SK-N-SH (cell line): ENCODE measurements at regions not wholly inside any gene's neighbourhood (a gene's known extent, or its start where the extent isn't known, plus 50 kb on each side); places are given as distances from the start of the nearest gene placed in this dataset.

Experiments
- CTCF ChIA-PET: fragments of 300-600, 350-600 bp; formaldehyde crosslinking; extraction: SDS; loops from one replicate; lab custom pipeline; 2021; lab: Yijun Ruan, JAX
- POLR2A ChIA-PET: fragments of 350-600 bp; sonication (Branson Sonifier 250); formaldehyde crosslinking; extraction: SDS; loops from one replicate; lab custom pipeline; 2020; ENCODE audit warnings: antibody characterized with exemption, inconsistent platforms; lab: Yijun Ruan, JAX
- DNase-seq: peaks from one replicate; pipeline ENCODE4 v3.0.0; 2012
- H2AFZ ChIP-seq: fragments of 200-600 bp; sonication (generic); 2 replicates; pipeline ENCODE4 v1.8.1; 2016; ENCODE audit warnings: antibody characterized with exemption, mild to moderate bottlenecking, low read depth
- H3F3A ChIP-seq: fragments of 200-600 bp; sonication (generic); replicated peaks from 2 replicates; pipeline ENCODE3; 2016; ENCODE audit warnings: antibody characterized with exemption, mild to moderate bottlenecking; ENCODE audit not compliant: insufficient read depth
- H3K27ac ChIP-seq, 2 experiments: fragments of 200-500 bp in 1 of 2; fragments of 200-600 bp in 1 of 2; sonication (Bioruptor generic) in 1 of 2; sonication (generic), shearing (Covaris generic) in 1 of 2; 2 replicates each; pipeline versions ENCODE4 v1.5.1 to v1.6.1; 2014 to 2016; ENCODE audit warnings: low read depth in 2 of 2, inconsistent platforms in 1 of 2, low read length in 1 of 2, mild to moderate bottlenecking in 1 of 2, mixed read lengths in 1 of 2
- H3K27me3 ChIP-seq: fragments of 200-600 bp; sonication (generic), shearing (Covaris generic); 2 replicates; pipeline ENCODE4 v1.6.1; 2016; ENCODE audit warnings: mixed run types; ENCODE audit not compliant: insufficient read depth
- H3K36me3 ChIP-seq, 2 experiments: fragments of 200-500 bp in 1 of 2; fragments of 200-600 bp in 1 of 2; sonication (Bioruptor generic) in 1 of 2; sonication (generic) in 1 of 2; replicated peaks in 1 of 2; 2 replicates each; pipeline versions ENCODE3 to v1.5.1; 2014 to 2016; ENCODE audit warnings: low read length in 1 of 2, mild to moderate bottlenecking in 1 of 2; ENCODE audit not compliant: insufficient read depth in 2 of 2, control insufficient read depth in 1 of 2
- H3K4me1 ChIP-seq, 2 experiments: fragments of 200-500 bp in 1 of 2; fragments of 200-600 bp in 1 of 2; sonication (Bioruptor generic) in 1 of 2; sonication (generic), shearing (Covaris generic) in 1 of 2; 2 replicates each; pipeline versions ENCODE4 v1.5.1 to v1.6.1; 2014 to 2016; ENCODE audit warnings: low read depth in 1 of 2, low read length in 1 of 2, mixed run types in 1 of 2; ENCODE audit not compliant: insufficient read depth in 2 of 2, control insufficient read depth in 1 of 2
- H3K4me2 ChIP-seq: fragments of 200-600 bp; sonication (generic), shearing (Covaris generic); 2 replicates; pipeline ENCODE4 v1.6.1; 2017; ENCODE audit warnings: mixed run types
- H3K4me3 ChIP-seq, 2 experiments: fragments of 200-500 bp in 1 of 2; fragments of 200-600 bp in 1 of 2; sonication (Bioruptor generic) in 1 of 2; sonication (generic), shearing (Covaris generic) in 1 of 2; 2 replicates each; pipeline versions ENCODE4 v1.5.1 to v1.8.1; 2014 to 2016; ENCODE audit warnings: low read depth in 2 of 2, inconsistent platforms in 1 of 2, low read length in 1 of 2, mild to moderate bottlenecking in 1 of 2, mixed read lengths in 1 of 2, moderate library complexity in 1 of 2
- H3K79me2 ChIP-seq: fragments of 200-600 bp; sonication (generic); 2 replicates; pipeline ENCODE4 v1.8.1; 2017; ENCODE audit warnings: mild to moderate bottlenecking; ENCODE audit not compliant: insufficient read depth
- H3K9ac ChIP-seq: fragments of 200-600 bp; sonication (generic); 2 replicates; pipeline ENCODE4 v1.6.1; 2017; ENCODE audit warnings: mixed run types
- H3K9me2 ChIP-seq: fragments of 200-600 bp; sonication (generic); 2 replicates; pipeline ENCODE4 v1.6.1; 2017; ENCODE audit warnings: mixed run types
- H3K9me3 ChIP-seq: fragments of 200-600 bp; sonication (generic); 2 replicates; pipeline ENCODE4 v1.6.1; 2017; ENCODE audit warnings: mixed run types, mild to moderate bottlenecking, moderate library complexity
- H4K20me1 ChIP-seq: fragments of 200-600 bp; sonication (generic); 2 replicates; pipeline ENCODE4 v1.6.1; 2017; ENCODE audit warnings: mild to moderate bottlenecking, mixed run types; ENCODE audit not compliant: insufficient read depth
- CHD2 ChIP-seq: fragments of 150-350 bp; IDR thresholded peaks from 2 replicates; pipeline ENCODE4 v1.6.1; 2018; ENCODE audit warnings: low read length; ENCODE audit not compliant: partially characterized antibody
- ELF1 ChIP-seq: IDR thresholded peaks from 2 replicates; pipeline ENCODE4 v1.4.0; 2012
- FOSL2 ChIP-seq: IDR thresholded peaks from 2 replicates; pipeline ENCODE4 v1.4.0; 2012; ENCODE audit warnings: low read depth, mild to moderate bottlenecking, moderate library complexity, borderline replicate concordance
- FOXJ3 ChIP-seq: sonication (generic); formaldehyde crosslinking; IDR thresholded peaks from 2 replicates; pipeline ENCODE4 v1.5.1; 2020; ENCODE audit warnings: mild to moderate bottlenecking, missing genetic modification reagents
- FOXM1 ChIP-seq: IDR thresholded peaks from 2 replicates; pipeline ENCODE4 v1.4.0; 2012; ENCODE audit warnings: low read depth, mild to moderate bottlenecking
- GABPA ChIP-seq: IDR thresholded peaks from 2 replicates; pipeline ENCODE4 v1.4.0; 2012; ENCODE audit warnings: low read depth, mild to moderate bottlenecking
- GATA2 ChIP-seq: sonication (generic); formaldehyde crosslinking; IDR thresholded peaks from 2 replicates; pipeline ENCODE4 v1.5.0; 2020; ENCODE audit warnings: mild to moderate bottlenecking, missing genetic modification reagents
- JUND ChIP-seq: IDR thresholded peaks from 2 replicates; pipeline ENCODE4 v1.4.0; 2012
- MXI1 ChIP-seq: IDR thresholded peaks from 2 replicates; pipeline ENCODE4 v1.6.1; 2012; ENCODE audit warnings: mild to moderate bottlenecking, low read depth, low read length, improper control_type of control experiment
- NRF1 ChIP-seq: IDR thresholded peaks from 2 replicates; pipeline ENCODE4 v1.6.1; 2012; ENCODE audit warnings: low read depth, mild to moderate bottlenecking, low read length
- POLR2AphosphoS5 ChIP-seq: IDR thresholded peaks from 2 replicates; pipeline ENCODE4 v1.6.1; 2012; ENCODE audit warnings: low read depth, low read length
- RAD21 ChIP-seq: IDR thresholded peaks from 2 replicates; pipeline ENCODE4 v1.6.1; 2012; ENCODE audit warnings: mild to moderate bottlenecking, low read length
- RXRA ChIP-seq: IDR thresholded peaks from 2 replicates; pipeline ENCODE4 v1.4.0; 2012; ENCODE audit warnings: low read depth, mild to moderate bottlenecking, borderline replicate concordance
- TAF1 ChIP-seq: IDR thresholded peaks from 2 replicates; pipeline ENCODE4 v1.6.1; 2012; ENCODE audit warnings: low read depth, mild to moderate bottlenecking, low read length, moderate library complexity, borderline replicate concordance
- TEAD4 ChIP-seq: IDR thresholded peaks from 2 replicates; pipeline ENCODE4 v1.4.0; 2012; ENCODE audit warnings: mild to moderate bottlenecking, borderline replicate concordance; ENCODE audit not compliant: insufficient read depth
- WGBS: methylation state at CpG from one replicate; pipeline ENCODE4 v1.1.6; 2017; ENCODE audit warnings: low lambda C conversion rate; 5-methylcytosine and 5-hydroxymethylcytosine counted together
- TF ChIP-seq, protein P1 (sequence below): IDR thresholded peaks from 2 replicates; pipeline ENCODE4 v1.4.0; 2012; ENCODE audit warnings: low read depth, borderline replicate concordance
- TF ChIP-seq, protein P2 (sequence below): IDR thresholded peaks from 2 replicates; pipeline ENCODE4 v1.4.0; 2012; ENCODE audit warnings: low read depth, borderline replicate concordance

DNA sequence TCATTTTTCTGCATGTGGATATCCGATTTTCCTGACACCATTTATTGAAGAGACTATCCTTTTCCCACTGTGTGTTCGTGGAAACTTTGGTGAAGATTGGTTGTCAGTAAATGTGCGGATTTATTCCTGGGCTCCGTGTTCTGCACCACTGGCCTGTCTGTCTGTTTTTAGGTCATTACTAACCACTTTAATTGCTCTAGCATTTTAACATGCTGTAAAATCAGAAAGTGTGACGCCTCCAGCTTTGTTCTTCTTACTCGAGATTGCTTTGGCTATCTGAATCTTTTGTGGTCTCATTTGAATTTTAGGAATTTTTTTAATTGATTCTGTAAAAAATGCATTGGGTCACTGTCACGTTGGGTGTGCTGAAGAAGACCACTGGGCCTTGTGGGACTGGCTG is 1458.7 kb downstream of the AACS start:
- no peak for DNase-seq
- Histone ChIP-seq H2AFZ (no peak overlapping the region), H3K9ac (no peak overlapping the region), H3K4me2 (no peak overlapping the region), H3K79me2 (no peaks in the 10 kb centered on the region), H3K27ac (no peak overlapping the region), H3K4me1 (no peaks in the 10 kb centered on the region), H3F3A (no peaks in the 10 kb centered on the region), H3K9me3 (no peaks in the 10 kb centered on the region), H3K36me3 (no peaks in the 10 kb centered on the region), H3K9me2 (no peaks in the 10 kb centered on the region), H3K27me3 (no peaks in the 10 kb centered on the region), H4K20me1 (no peaks in the 10 kb centered on the region), H3K4me3 (no peak overlapping the region)
- TF ChIP-seq FOXM1 (no peak), FOSL2 (no peak), TAF1 (no peak), JUND (no peak), NRF1 (no peak), FOXJ3 (CRISPR knock-in tag) (no peak), RXRA (no peak), TEAD4 (no peak), GABPA (no peak), ELF1 (no peak)
- TF ChIP-seq, protein P1, sequence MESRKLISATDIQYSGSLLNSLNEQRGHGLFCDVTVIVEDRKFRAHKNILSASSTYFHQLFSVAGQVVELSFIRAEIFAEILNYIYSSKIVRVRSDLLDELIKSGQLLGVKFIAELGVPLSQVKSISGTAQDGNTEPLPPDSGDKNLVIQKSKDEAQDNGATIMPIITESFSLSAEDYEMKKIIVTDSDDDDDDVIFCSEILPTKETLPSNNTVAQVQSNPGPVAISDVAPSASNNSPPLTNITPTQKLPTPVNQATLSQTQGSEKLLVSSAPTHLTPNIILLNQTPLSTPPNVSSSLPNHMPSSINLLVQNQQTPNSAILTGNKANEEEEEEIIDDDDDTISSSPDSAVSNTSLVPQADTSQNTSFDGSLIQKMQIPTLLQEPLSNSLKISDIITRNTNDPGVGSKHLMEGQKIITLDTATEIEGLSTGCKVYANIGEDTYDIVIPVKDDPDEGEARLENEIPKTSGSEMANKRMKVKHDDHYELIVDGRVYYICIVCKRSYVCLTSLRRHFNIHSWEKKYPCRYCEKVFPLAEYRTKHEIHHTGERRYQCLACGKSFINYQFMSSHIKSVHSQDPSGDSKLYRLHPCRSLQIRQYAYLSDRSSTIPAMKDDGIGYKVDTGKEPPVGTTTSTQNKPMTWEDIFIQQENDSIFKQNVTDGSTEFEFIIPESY: no peak
- TF ChIP-seq, protein P2, sequence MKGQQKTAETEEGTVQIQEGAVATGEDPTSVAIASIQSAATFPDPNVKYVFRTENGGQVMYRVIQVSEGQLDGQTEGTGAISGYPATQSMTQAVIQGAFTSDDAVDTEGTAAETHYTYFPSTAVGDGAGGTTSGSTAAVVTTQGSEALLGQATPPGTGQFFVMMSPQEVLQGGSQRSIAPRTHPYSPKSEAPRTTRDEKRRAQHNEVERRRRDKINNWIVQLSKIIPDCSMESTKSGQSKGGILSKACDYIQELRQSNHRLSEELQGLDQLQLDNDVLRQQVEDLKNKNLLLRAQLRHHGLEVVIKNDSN: no peak
- whole genome bisulfite sequencing: 66% methylated on average over 7 of the region's 7 CpGs
- ChIA-PET CTCF (no interaction called here), POLR2A (no interaction called here)

DNA sequence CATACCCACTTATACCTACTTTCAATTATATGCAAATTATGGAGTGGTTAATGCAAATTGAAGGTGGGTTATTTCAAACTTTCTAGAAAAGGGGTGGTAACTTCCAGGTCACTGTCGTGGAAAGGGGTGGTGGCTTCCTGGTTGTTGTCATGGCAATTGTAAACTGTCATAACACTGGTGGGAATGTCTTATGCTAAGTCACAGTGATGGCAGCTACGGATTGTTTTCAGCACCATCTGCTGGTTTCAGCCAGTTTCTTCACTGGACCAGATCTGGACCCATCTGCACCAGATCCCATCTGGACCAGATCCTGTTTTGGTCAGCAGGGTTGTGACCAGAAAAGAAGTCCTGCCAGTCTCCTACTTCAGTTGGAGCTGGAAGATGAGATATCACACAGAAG is 1469.3 kb downstream of the AACS start:
- no peak for DNase-seq
- TF ChIP-seq, protein P2: no peak
- TF ChIP-seq GATA2 (no peak), FOXM1 (no peak), POLR2AphosphoS5 (no peak), RAD21 (peak; percentile 38), CHD2 (no peak), MXI1 (no peak)
- TF ChIP-seq, all 33 proteins: peak for 1
- WGBS: 75% methylated on average over 2 of the region's 2 CpGs

More for the DNA sequence above, 1469.3 kb downstream of the AACS start:
- Histone ChIP-seq H3K27me3 (no peaks in the 10 kb centered on the region), H4K20me1 (no peaks in the 10 kb centered on the region), H3K4me1 (no peaks in the 10 kb centered on the region; a peak in 1 of 4 replicates), H2AFZ (no peak overlapping the region), H3K79me2 (no peaks in the 10 kb centered on the region), H3K9me3 (no peaks in the 10 kb centered on the region), H3K27ac (no peak overlapping the region), H3K9me2 (no peaks in the 10 kb centered on the region), H3F3A (no peaks in the 10 kb centered on the region), H3K4me3 (no peak overlapping the region), H3K9ac (no peak overlapping the region), H3K36me3 (no peaks in the 10 kb centered on the region), H3K4me2 (no peak overlapping the region)
- CTCF ChIA-PET: interaction anchor here (1.3 kb wide), 1 partner anchor 27 kb away, joined by 3 read pairs; no protein-coding TSS in a partner anchor
- POLR2A ChIA-PET: no interaction called here
